ENCODE measurements at regions not wholly inside any gene's neighbourhood (a gene's known extent, or its start where the extent isn't known, plus 50 kb on each side); places are given as distances from the start of the nearest gene placed in this dataset.
"Not testable (repeated sequence)": the region's sequence is repeated elsewhere in the genome, so short reads cannot be mapped to it uniquely, and the experiment has no call there.

GRCh38 chr11:95652002-95652472 is 137.5 kb downstream of the FAM76B start:
- H3K4me3 ChIP-seq (ENCODE audit: low read depth, low read length), result no peak overlapping the region

GRCh38 chr11:95650276-95650675 is 139.3 kb downstream of the FAM76B start:
- no peak overlapping the region for H3K4me3 ChIP-seq (ENCODE audit: low read depth, low read length)

GRCh38 chr11:95647871-95648270 is 141.7 kb downstream of the FAM76B start:
- H3K4me3 ChIP-seq (ENCODE audit: low read depth, low read length), result no peak overlapping the region

- no peak overlapping the region for H3K4me3 ChIP-seq (ENCODE audit: low read depth, low read length)
These were observed 142.2 kb downstream of the FAM76B start for GRCh38 chr11:95647355-95647754.

- no peak overlapping the region for H3K4me3 ChIP-seq (ENCODE audit: low read depth, low read length)
These were observed 148.1 kb downstream of the FAM76B start for GRCh38 chr11:95641495-95641894.

- H3K4me3 ChIP-seq (ENCODE audit: low read depth, low read length), result no peak overlapping the region
These were observed 151.1 kb downstream of the FAM76B start for GRCh38 chr11:95638501-95638900.

GRCh38 chr11:95625164-95625900 is 164.2 kb downstream of the FAM76B start:
- no peak overlapping the region for H3K4me3 ChIP-seq (ENCODE audit: low read depth, low read length)

- H3K4me3 ChIP-seq (ENCODE audit: low read depth, low read length), result no peak overlapping the region
These were observed 173.3 kb downstream of the FAM76B start for GRCh38 chr11:95616256-95616804.

- no peak overlapping the region for H3K4me3 ChIP-seq (ENCODE audit: low read depth, low read length)
These were observed 177.8 kb downstream of the FAM76B start for GRCh38 chr11:95611827-95612226.

- not testable (repeated sequence) for H3K4me3 ChIP-seq (ENCODE audit: low read depth, low read length)
These were observed 179.4 kb downstream of the FAM76B start for GRCh38 chr11:95610185-95610584.

- no peak overlapping the region for H3K4me3 ChIP-seq (ENCODE audit: low read depth, low read length)
These were observed 181.5 kb downstream of the FAM76B start for GRCh38 chr11:95608093-95608492.

- H3K4me3 ChIP-seq (ENCODE audit: low read depth, low read length), result no peak overlapping the region
These were observed 182.8 kb downstream of the FAM76B start for GRCh38 chr11:95606824-95607223.

GRCh38 chr11:95605271-95605940 is 184.2 kb downstream of the FAM76B start:
- H3K4me3 ChIP-seq (ENCODE audit: low read depth, low read length), result no peak overlapping the region

- H3K4me3 ChIP-seq (ENCODE audit: low read depth, low read length), result no peak overlapping the region
These were observed 189.5 kb downstream of the FAM76B start for GRCh38 chr11:95599959-95600586.

- H3K4me3 ChIP-seq (ENCODE audit: low read depth, low read length), result no peak overlapping the region
These were observed 193.6 kb downstream of the FAM76B start for GRCh38 chr11:95595973-95596489.

- no peak overlapping the region for H3K4me3 ChIP-seq (ENCODE audit: low read depth, low read length)
These were observed 194.0 kb downstream of the FAM76B start for GRCh38 chr11:95595541-95595940.

- no peak overlapping the region for H3K4me3 ChIP-seq (ENCODE audit: low read depth, low read length)
These were observed 196.5 kb downstream of the FAM76B start for GRCh38 chr11:95593111-95593510.

GRCh38 chr11:95592471-95592870 is 197.1 kb downstream of the FAM76B start:
- no peak overlapping the region for H3K4me3 ChIP-seq (ENCODE audit: low read depth, low read length)

- no peak overlapping the region for H3K4me3 ChIP-seq (ENCODE audit: low read depth, low read length)
These were observed 199.5 kb downstream of the FAM76B start for GRCh38 chr11:95589893-95590612.

GRCh38 chr11:95588821-95589220 is 200.8 kb downstream of the FAM76B start:
- H3K4me3 ChIP-seq (ENCODE audit: low read depth, low read length), result no peak overlapping the region

- H3K4me3 ChIP-seq (ENCODE audit: low read depth, low read length), result no peak overlapping the region
These were observed 202.9 kb downstream of the FAM76B start for GRCh38 chr11:95586661-95587060.

All from iPS-11a (cell line).